Neuronal stem cell (in vitro differentiated cells): ENCODE measurements at regions not wholly inside any gene's neighbourhood (a gene's known extent, or its start where the extent isn't known, plus 50 kb on each side); places are given as distances from the start of the nearest gene placed in this dataset.
"Not testable (repeated sequence)": the region's sequence is repeated elsewhere in the genome, so short reads cannot be mapped to it uniquely, and the experiment has no call there.

Experiments used
- DNase-seq: peaks from one replicate; pipeline ENCODE4 v3.0.0-alpha.2; 2013; ENCODE audit warnings: low spot score
- H2AFZ ChIP-seq: one replicate; pipeline ENCODE4 v1.6.1; 2013; ENCODE audit warnings: mild to moderate bottlenecking, low read length, inconsistent platforms
- H2AK5ac ChIP-seq: 2 replicates; pipeline ENCODE4 v1.6.1; 2013; ENCODE audit warnings: low read depth, mild to moderate bottlenecking, inconsistent platforms, low read length, moderate library complexity, mixed read lengths
- H2BK120ac ChIP-seq: 2 replicates; pipeline ENCODE4 v1.6.1; 2013; ENCODE audit warnings: low read depth, mild to moderate bottlenecking, inconsistent platforms, low read length, moderate library complexity, mixed read lengths
- H2BK12ac ChIP-seq: one replicate; pipeline ENCODE4 v1.6.1; 2013; ENCODE audit warnings: low read length, inconsistent platforms
- H2BK15ac ChIP-seq: 2 replicates; pipeline ENCODE4 v1.6.1; 2013; ENCODE audit warnings: mild to moderate bottlenecking, low read length, inconsistent platforms, mixed read lengths
- H2BK5ac ChIP-seq: one replicate; pipeline ENCODE4 v1.6.1; 2013; ENCODE audit warnings: inconsistent platforms, mild to moderate bottlenecking, low read length, moderate library complexity
- H3K14ac ChIP-seq: one replicate; pipeline ENCODE4 v1.6.1; 2013; ENCODE audit warnings: low read length, inconsistent platforms
- H3K18ac ChIP-seq: 2 replicates; pipeline ENCODE4 v1.6.1; 2013; ENCODE audit warnings: low read length, inconsistent platforms
- H3K23ac ChIP-seq: 2 replicates; pipeline ENCODE4 v1.6.1; 2013; ENCODE audit warnings: low read depth, mild to moderate bottlenecking, mixed read lengths, low read length, inconsistent platforms; ENCODE audit not compliant: poor library complexity
- H3K27ac ChIP-seq: replicated peaks from 3 replicates; pipeline ENCODE4 v1.5.1; 2013; ENCODE audit warnings: low read length, inconsistent platforms
- H3K27me3 ChIP-seq, 3 experiments: 2 replicates each; pipeline ENCODE4 v1.6.1; 2013; ENCODE audit warnings: low read length in 3 of 3, mild to moderate bottlenecking in 2 of 3, inconsistent platforms in 1 of 3, low read depth in 1 of 3, mixed read lengths in 1 of 3, moderate library complexity in 1 of 3; ENCODE audit not compliant: control insufficient read depth in 3 of 3, insufficient read depth in 3 of 3
- H3K36me3 ChIP-seq, 2 donors: replicated peaks in 1 of 2; 2 replicates each; pipeline ENCODE4 v1.6.1; 2013; ENCODE audit warnings: low read length in 2 of 2; ENCODE audit not compliant: control insufficient read depth in 2 of 2, insufficient read depth in 2 of 2
- H3K4ac ChIP-seq: 2 replicates; pipeline ENCODE4 v1.6.1; 2013; ENCODE audit warnings: inconsistent platforms, mild to moderate bottlenecking, low read length, moderate library complexity
- H3K4me1 ChIP-seq, 2 donors: 1 replicate in 1 of 2; 2 replicates in 1 of 2; pipeline ENCODE4 v1.6.1; 2013; ENCODE audit warnings: low read length in 2 of 2, low read depth in 1 of 2; ENCODE audit not compliant: control insufficient read depth in 2 of 2, insufficient read depth in 1 of 2
- H3K4me2 ChIP-seq: one replicate; pipeline ENCODE4 v1.6.1; 2013; ENCODE audit warnings: mild to moderate bottlenecking, low read length, inconsistent platforms; ENCODE audit not compliant: insufficient read depth, poor library complexity, severe bottlenecking
- H3K4me3 ChIP-seq, 2 donors: 2 replicates each; pipeline ENCODE4 v1.5.1; 2013; ENCODE audit warnings: low read length in 2 of 2, mild to moderate bottlenecking in 2 of 2, inconsistent platforms in 1 of 2, moderate library complexity in 1 of 2
- H3K79me1 ChIP-seq: one replicate; pipeline ENCODE4 v1.6.1; 2013; ENCODE audit warnings: low read depth, mild to moderate bottlenecking, inconsistent platforms, low read length, moderate library complexity
- H3K9ac ChIP-seq: one replicate; pipeline ENCODE4 v1.6.1; 2013; ENCODE audit warnings: mild to moderate bottlenecking, low read depth, low read length, inconsistent platforms; ENCODE audit not compliant: poor library complexity
- H3K9me3 ChIP-seq, 2 donors: replicated peaks in 1 of 2; 2 replicates each; pipeline versions ENCODE3 to v1.6.1; 2013; ENCODE audit warnings: low read length in 2 of 2, mild to moderate bottlenecking in 2 of 2, inconsistent platforms in 1 of 2, low read depth in 1 of 2, mixed read lengths in 1 of 2, moderate library complexity in 1 of 2; ENCODE audit not compliant: control insufficient read depth in 2 of 2, insufficient read depth in 1 of 2
- H4K8ac ChIP-seq: one replicate; pipeline ENCODE4 v1.6.1; 2013; ENCODE audit warnings: low read depth, mild to moderate bottlenecking, inconsistent platforms, low read length, moderate library complexity
- H4K91ac ChIP-seq: one replicate; pipeline ENCODE4 v1.6.1; 2013; ENCODE audit warnings: low read length, low read depth, mild to moderate bottlenecking, inconsistent platforms; ENCODE audit not compliant: poor library complexity
- WGBS, 2 donors: extraction: QIAGEN DNeasy Blood & Tissue Kit; methylation state at CpG; one replicate each; pipeline ENCODE4 v1.1.7; 2013; ENCODE audit warnings: missing lambda C conversion rate in 2 of 2, mixed read lengths in 1 of 2; ENCODE audit not compliant: insufficient read length in 2 of 2, insufficient replicate concordance in 1 of 2; ENCODE audit errors: extremely low coverage in 2 of 2; 5-methylcytosine and 5-hydroxymethylcytosine counted together

GRCh38 chr3:177460047-177460446 lies 262.8 kb upstream of the TBL1XR1 start:
- Histone ChIP-seq H3K27ac (no peak overlapping the region), H3K4me3 (no peak overlapping the region)
- DNase-seq, result no peak

DNA sequence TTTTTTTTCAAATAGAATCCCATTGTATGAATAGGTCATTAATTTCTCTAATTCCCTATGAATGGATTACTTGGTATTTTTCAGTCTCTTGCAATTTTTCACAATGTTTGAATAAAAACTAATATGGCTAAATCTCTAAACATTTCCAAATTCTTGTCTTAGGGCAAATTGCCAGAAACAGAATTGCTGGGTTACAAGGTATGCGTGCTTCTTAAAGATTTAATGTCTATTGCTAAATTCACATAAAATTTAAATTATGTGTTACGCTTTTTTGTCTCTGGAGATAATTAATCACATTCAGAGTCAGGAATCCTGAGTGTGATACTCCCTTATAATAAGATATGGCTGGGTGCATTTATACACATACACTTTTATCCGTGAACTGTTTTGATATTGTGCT lies 264.5 kb upstream of the TBL1XR1 start:
- no CpG with 5 or more reads among the region's 3 CpGs for WGBS, 2 donors

More at GRCh38 chr3:177460047-177460446, 262.8 kb upstream of the TBL1XR1 start:
- H3K27me3 ChIP-seq, result no peaks in the 10 kb centered on the region
- H2AK5ac ChIP-seq, result no peak overlapping the region
- peak overlapping the region; percentile 60 for H2AFZ ChIP-seq
- no peaks in the 10 kb centered on the region for H3K36me3 ChIP-seq
- no peak overlapping the region for H3K9ac ChIP-seq
- no peak overlapping the region for H4K91ac ChIP-seq
- H3K79me1 ChIP-seq, result no peaks in the 10 kb centered on the region
- peaks cover 2 to 20% of the 10 kb centered on the region in 2 donors for H3K9me3 ChIP-seq
- no peak overlapping the region for H2BK15ac ChIP-seq
- H4K8ac ChIP-seq, result no peak overlapping the region
- H3K14ac ChIP-seq, result no peak overlapping the region
- H3K4me2 ChIP-seq, result no peak overlapping the region
- no peak overlapping the region for H3K23ac ChIP-seq
- H2BK12ac ChIP-seq, result no peak overlapping the region
- H3K18ac ChIP-seq, result no peak overlapping the region
- no CpG with 5 or more reads among the region's 7 CpGs for WGBS, 2 donors
- H2BK5ac ChIP-seq, result no peak overlapping the region
- peaks cover 10 to 25% of the 10 kb centered on the region in 2 donors for H3K4me1 ChIP-seq
- no peak overlapping the region for H3K4ac ChIP-seq
- H2BK120ac ChIP-seq, result no peak overlapping the region

GRCh38 chr3:177463341-177463740 lies 266.1 kb upstream of the TBL1XR1 start:
- not testable (repeated sequence) for H3K4ac ChIP-seq, H2BK15ac ChIP-seq, H3K4me3 ChIP-seq, H3K4me2 ChIP-seq, H3K9me3 ChIP-seq, H3K9ac ChIP-seq, H3K23ac ChIP-seq, H3K36me3 ChIP-seq, H3K27me3 ChIP-seq, H2BK12ac ChIP-seq, H3K79me1 ChIP-seq, H4K91ac ChIP-seq, H3K27ac ChIP-seq, DNase-seq, H2BK5ac ChIP-seq, H3K18ac ChIP-seq, H4K8ac ChIP-seq, H3K14ac ChIP-seq, H2BK120ac ChIP-seq, H2AK5ac ChIP-seq
- Histone ChIP-seq H3K4me1 (peaks cover 11 to 29% of the 10 kb centered on the region in 2 donors), H2AFZ (peak overlapping the region; percentile 60)
- WGBS, 2 donors, result no CpG with 5 or more reads among the region's 2 CpGs

More for the DNA sequence above, 264.5 kb upstream of the TBL1XR1 start:
- H3K23ac ChIP-seq, result no peak overlapping the region
- no peaks in the 10 kb centered on the region for H3K36me3 ChIP-seq
- H3K9me3 ChIP-seq, result peaks cover 2 to 17% of the 10 kb centered on the region in 2 donors
- H2AK5ac ChIP-seq, result no peak overlapping the region
- no peak overlapping the region for H2BK5ac ChIP-seq
- H2BK120ac ChIP-seq, result no peak overlapping the region
- H4K91ac ChIP-seq, result no peak overlapping the region
- no peak overlapping the region for H3K14ac ChIP-seq
- H2BK12ac ChIP-seq, result no peak overlapping the region
- H3K4me3 ChIP-seq, result no peak overlapping the region
- no peak overlapping the region for H3K4me2 ChIP-seq
- no peak overlapping the region for H3K4ac ChIP-seq
- no peak for DNase-seq
- no peak overlapping the region for H2BK15ac ChIP-seq
- H4K8ac ChIP-seq, result no peak overlapping the region
- no peak overlapping the region for H3K18ac ChIP-seq
- no peak overlapping the region for H3K27ac ChIP-seq
- peaks cover 10 to 25% of the 10 kb centered on the region in 2 donors for H3K4me1 ChIP-seq
- H2AFZ ChIP-seq, result no peak overlapping the region
- no peak overlapping the region for H3K9ac ChIP-seq
- no peaks in the 10 kb centered on the region for H3K27me3 ChIP-seq
- H3K79me1 ChIP-seq, result no peaks in the 10 kb centered on the region

GRCh38 chr3:177463863-177464262 lies 266.6 kb upstream of the TBL1XR1 start:
- Histone ChIP-seq H3K4ac (no peak overlapping the region), H4K8ac (no peak overlapping the region), H2BK120ac (no peak overlapping the region), H3K23ac (no peak overlapping the region), H3K27ac (no peak overlapping the region), H3K4me2 (no peak overlapping the region), H3K9ac (no peak overlapping the region), H2BK12ac (no peak overlapping the region), H3K79me1 (no peaks in the 10 kb centered on the region), H2AFZ (peak overlapping the region; percentile 60), H2AK5ac (no peak overlapping the region), H2BK15ac (no peak overlapping the region), H3K14ac (no peak overlapping the region), H2BK5ac (no peak overlapping the region), H3K27me3 (no peaks in the 10 kb centered on the region), H3K4me1 (peaks cover 13 to 34% of the 10 kb centered on the region in 2 donors), H3K18ac (no peak overlapping the region), H3K4me3 (no peak overlapping the region), H3K9me3 (peaks cover 0 to 2% of the 10 kb centered on the region in 2 donors), H3K36me3 (no peaks in the 10 kb centered on the region), H4K91ac (no peak overlapping the region)
- no CpG with 5 or more reads among the region's 6 CpGs for WGBS, 2 donors
- no peak for DNase-seq
